KMS-11 (cell line): ENCODE measurements at regions not wholly inside any gene's neighbourhood (a gene's known extent, or its start where the extent isn't known, plus 50 kb on each side); places are given as distances from the start of the nearest gene placed in this dataset.

Source experiments
- H2AFZ ChIP-seq: fragments of 200-600 bp; sonication (generic); 2 replicates; pipeline ENCODE4 v1.6.1; 2016; ENCODE audit warnings: antibody characterized with exemption, mixed run types, low read depth
- H3K27ac ChIP-seq: fragments of 200-600 bp; sonication (generic); 2 replicates; pipeline ENCODE4 v1.6.1; 2016; ENCODE audit warnings: mild to moderate bottlenecking, mixed run types
- H3K27me3 ChIP-seq: fragments of 200-600 bp; sonication (generic); 2 replicates; pipeline ENCODE4 v1.6.1; 2017; ENCODE audit warnings: mild to moderate bottlenecking, low read depth, mixed run types, moderate library complexity; ENCODE audit not compliant: insufficient read depth
- H3K36me3 ChIP-seq: fragments of 200-600 bp; sonication (generic); 2 replicates; pipeline ENCODE4 v1.6.1; 2017; ENCODE audit warnings: mild to moderate bottlenecking, mixed run types; ENCODE audit not compliant: insufficient read depth
- H3K4me1 ChIP-seq: fragments of 200-600 bp; sonication (generic); 2 replicates; pipeline ENCODE4 v1.6.1; 2016; ENCODE audit warnings: mild to moderate bottlenecking, low read depth, mixed run types; ENCODE audit not compliant: poor library complexity, severe bottlenecking
- H3K4me2 ChIP-seq: fragments of 200-600 bp; sonication (generic); 2 replicates; pipeline ENCODE4 v1.7.0; 2016; ENCODE audit warnings: mild to moderate bottlenecking, mixed run types
- H3K4me3 ChIP-seq: fragments of 200-600 bp; sonication (generic); IDR thresholded peaks from 2 replicates; pipeline ENCODE4 v1.6.1; 2017; ENCODE audit warnings: low read depth, low read length, mixed read lengths; ENCODE audit not compliant: insufficient read depth
- H3K79me2 ChIP-seq: fragments of 200-600 bp; sonication (generic); 2 replicates; pipeline ENCODE4 v1.6.1; 2016; ENCODE audit warnings: low read depth, mixed run types; ENCODE audit not compliant: insufficient read depth
- H3K9ac ChIP-seq: fragments of 200-600 bp; sonication (generic); 2 replicates; pipeline ENCODE4 v1.6.1; 2016; ENCODE audit warnings: mild to moderate bottlenecking, mixed run types
- H4K20me1 ChIP-seq: fragments of 200-600 bp; sonication (generic); 2 replicates; pipeline ENCODE4 v1.6.1; 2016; ENCODE audit warnings: mild to moderate bottlenecking, mixed run types; ENCODE audit not compliant: insufficient read depth
- CTCF ChIP-seq: fragments of 200-600 bp; sonication (generic); conservative IDR thresholded peaks from 2 replicates; pipeline ENCODE4 v1.6.1; 2017; ENCODE audit warnings: low read depth, mild to moderate bottlenecking, antibody characterized with exemption, low read length, moderate library complexity, mixed read lengths

- Histone ChIP-seq H3K36me3 (no peaks in the 10 kb centered on the region), H2AFZ (no peak overlapping the region), H3K27me3 (no peaks in the 10 kb centered on the region), H3K79me2 (no peaks in the 10 kb centered on the region), H4K20me1 (no peaks in the 10 kb centered on the region), H3K9ac (no peak overlapping the region), H3K4me3 (no peak overlapping the region), H3K4me1 (no peaks in the 10 kb centered on the region), H3K4me2 (no peak overlapping the region), H3K27ac (no peak overlapping the region)
- no peak for TF ChIP-seq CTCF
These were observed 1113.4 kb upstream of the MIR17HG start for GRCh38 chr13:90233933-90234672.

GRCh38 chr13:90237852-90238251 is 1109.6 kb upstream of the MIR17HG start:
- Histone ChIP-seq H4K20me1 (no peaks in the 10 kb centered on the region), H3K36me3 (no peaks in the 10 kb centered on the region), H3K9ac (no peak overlapping the region), H3K27ac (no peak overlapping the region), H3K27me3 (no peaks in the 10 kb centered on the region), H3K4me3 (no peak overlapping the region), H2AFZ (no peak overlapping the region), H3K4me2 (no peak overlapping the region), H3K79me2 (no peaks in the 10 kb centered on the region), H3K4me1 (no peaks in the 10 kb centered on the region)
- no peak for TF ChIP-seq CTCF

- Histone ChIP-seq H4K20me1 (no peaks in the 10 kb centered on the region), H3K27ac (no peak overlapping the region), H3K9ac (no peak overlapping the region), H3K4me1 (no peaks in the 10 kb centered on the region), H2AFZ (no peak overlapping the region), H3K27me3 (no peaks in the 10 kb centered on the region), H3K4me2 (no peak overlapping the region), H3K79me2 (no peaks in the 10 kb centered on the region), H3K4me3 (no peak overlapping the region), H3K36me3 (no peaks in the 10 kb centered on the region)
- TF ChIP-seq CTCF: no peak
These were observed 1109.1 kb upstream of the MIR17HG start for GRCh38 chr13:90238413-90238812.

DNA sequence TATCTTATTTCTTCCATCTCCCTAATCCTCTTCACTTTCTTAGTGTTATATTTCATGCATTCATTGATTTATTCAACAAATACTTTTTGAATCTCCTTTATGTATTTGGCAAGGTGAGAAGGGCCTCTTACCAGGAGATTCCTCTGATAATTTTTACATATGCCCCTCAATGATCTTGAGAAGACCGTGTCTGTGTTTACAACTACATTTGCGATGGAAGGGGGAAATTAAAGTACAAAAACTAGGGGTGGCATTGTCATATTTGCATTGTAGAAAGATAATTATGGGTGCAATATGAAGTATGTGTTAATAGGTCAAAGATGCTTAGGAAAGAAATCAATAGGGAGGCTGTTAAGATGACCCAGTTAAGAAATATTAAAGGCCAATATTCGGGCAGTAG is 1108.4 kb upstream of the MIR17HG start:
- Histone ChIP-seq H3K27ac (no peak overlapping the region), H2AFZ (no peak overlapping the region), H3K4me3 (no peak overlapping the region)

More for the DNA sequence above, 1108.4 kb upstream of the MIR17HG start:
- no peak overlapping the region for H3K4me2 ChIP-seq
- no peak overlapping the region for H3K9ac ChIP-seq
- H3K4me1 ChIP-seq: no peaks in the 10 kb centered on the region
- H3K79me2 ChIP-seq: no peaks in the 10 kb centered on the region
- no peaks in the 10 kb centered on the region for H3K27me3 ChIP-seq
- TF ChIP-seq CTCF: no peak
- no peaks in the 10 kb centered on the region for H4K20me1 ChIP-seq
- H3K36me3 ChIP-seq: no peaks in the 10 kb centered on the region
